AG08395 (cell line): ENCODE measurements at regions not wholly inside any gene's neighbourhood (a gene's known extent, or its start where the extent isn't known, plus 50 kb on each side); places are given as distances from the start of the nearest gene placed in this dataset.
"Not testable (repeated sequence)": the region's sequence is repeated elsewhere in the genome, so short reads cannot be mapped to it uniquely, and the experiment has no call there.

ENCODE experiments used
- DNase-seq: peaks from one replicate; pipeline ENCODE4 v3.0.0; 2012; ENCODE audit warnings: mixed read lengths, low spot score

DNA sequence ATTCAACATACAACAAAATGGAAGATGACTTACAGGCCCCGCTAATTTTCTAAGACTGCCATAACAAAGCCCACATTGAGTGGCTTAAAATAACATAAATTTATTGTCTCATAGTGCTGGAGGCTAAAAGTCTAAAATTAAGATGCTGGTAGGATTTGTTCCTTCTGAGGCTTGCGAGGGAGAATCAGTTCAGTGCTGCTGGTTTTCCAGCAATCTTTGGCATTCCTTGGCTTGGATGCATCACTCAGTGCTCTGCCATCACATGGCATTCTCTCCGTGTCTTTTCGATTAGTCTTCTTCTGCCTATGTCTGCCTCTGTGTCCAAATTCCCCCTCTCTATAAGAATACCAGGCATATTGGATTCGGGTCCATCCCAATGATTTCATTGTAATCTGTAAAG lies 959.3 kb upstream of the TMEFF2 start:
- DNase-seq: no peak

DNA sequence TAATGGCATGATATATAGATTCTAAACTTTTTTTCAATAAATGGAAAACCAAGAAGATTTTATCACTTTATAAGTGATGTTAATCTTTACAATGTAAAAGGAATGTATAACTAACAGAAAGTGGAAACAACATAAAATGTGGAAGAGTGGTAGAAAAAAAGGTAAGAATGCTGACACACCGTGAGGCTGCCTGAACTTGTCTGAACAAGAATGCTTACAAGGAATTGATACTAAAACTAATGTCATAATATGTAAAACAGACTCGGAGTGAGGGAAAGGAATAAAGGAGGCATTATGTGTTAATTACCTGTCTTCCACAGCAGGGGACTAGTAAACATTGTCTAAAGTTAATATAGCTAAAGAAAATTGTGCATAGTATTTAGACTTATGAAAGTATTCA lies 958.8 kb upstream of the TMEFF2 start:
- DNase-seq: no peak

GRCh38 chr2:193142467-193142866 lies 947.7 kb upstream of the TMEFF2 start:
- not testable (repeated sequence) for DNase-seq

- no peak for DNase-seq
Observed at GRCh38 chr2:193141998-193142397, 947.3 kb upstream of the TMEFF2 start.

DNA sequence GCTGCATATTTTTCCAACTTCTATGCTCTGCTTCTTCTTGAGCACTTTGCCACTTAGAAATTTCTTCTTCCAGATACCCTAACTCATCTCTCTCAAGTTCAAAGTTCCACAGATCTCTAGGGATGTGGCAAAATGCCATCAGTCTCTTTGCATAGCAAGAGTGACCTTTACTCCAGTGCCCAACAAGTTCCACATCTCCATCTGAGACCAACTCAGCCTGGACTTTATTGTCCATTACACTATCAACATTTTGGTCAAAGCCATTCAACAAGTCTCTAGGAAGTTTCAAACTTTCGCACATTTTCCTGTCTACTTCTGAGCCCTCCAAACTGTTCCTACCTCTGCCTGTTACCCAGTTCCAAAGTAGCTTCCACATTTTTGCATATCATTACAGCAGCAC lies 946.2 kb upstream of the TMEFF2 start:
- DNase-seq: not testable (repeated sequence)

DNA sequence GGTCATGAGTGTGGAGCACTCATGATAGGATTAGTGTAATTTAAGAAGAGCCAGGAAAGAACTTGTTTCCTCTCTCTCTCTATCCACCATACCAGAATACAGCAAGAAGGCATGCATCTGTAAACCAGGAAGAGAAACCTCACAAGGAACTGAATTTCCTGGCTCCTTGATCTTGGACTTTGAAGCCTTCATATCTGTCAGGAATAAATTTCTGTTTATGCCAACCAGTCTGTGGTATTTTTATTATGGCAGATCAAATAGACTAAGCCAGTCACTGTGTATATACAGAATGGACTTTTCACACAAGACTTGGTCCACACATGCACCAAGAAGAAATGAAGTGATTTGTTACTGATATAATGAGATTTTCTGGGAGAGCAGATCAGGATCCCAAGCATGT lies 930.1 kb upstream of the TMEFF2 start:
- DNase-seq: no peak

DNA sequence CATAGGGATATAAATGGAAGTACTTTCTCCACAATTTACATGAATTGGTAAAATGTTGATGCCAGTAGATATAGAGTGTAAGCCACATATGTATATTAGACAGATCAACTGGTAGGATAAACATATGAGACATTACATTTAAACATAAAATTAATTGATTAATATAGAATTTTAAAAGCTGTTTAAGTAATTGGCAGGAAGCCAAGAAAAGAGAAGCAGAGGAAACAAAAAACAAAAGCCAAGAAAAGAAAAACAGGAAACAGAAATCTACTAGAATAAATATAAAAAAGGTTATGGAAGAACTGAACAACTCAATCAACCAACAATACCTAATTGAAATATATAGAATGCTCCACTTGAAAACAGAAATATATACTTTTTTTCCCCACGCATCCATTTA lies 920.1 kb upstream of the TMEFF2 start:
- no peak for DNase-seq

DNA sequence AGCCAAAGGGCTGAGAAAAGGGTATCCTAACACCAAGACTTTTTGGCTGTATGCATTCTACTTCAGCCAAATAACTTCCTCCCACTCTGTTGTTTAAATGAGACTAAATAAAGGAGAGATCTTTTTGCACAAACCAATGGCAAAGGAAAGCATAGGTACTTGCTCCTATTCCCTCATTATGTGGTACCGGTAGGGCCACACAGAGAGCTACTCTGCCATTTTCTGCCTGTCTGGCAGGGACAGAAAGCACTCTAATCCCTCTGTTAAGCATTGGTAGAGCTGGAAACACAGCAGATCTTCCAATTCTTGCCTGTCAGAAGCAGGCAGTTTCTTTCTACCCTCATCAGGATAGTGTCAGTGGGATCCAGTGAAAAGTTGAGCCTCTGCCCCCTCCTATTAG lies 918.3 kb upstream of the TMEFF2 start:
- no peak for DNase-seq

- DNase-seq: no peak
Observed at GRCh38 chr2:193103064-193103463, 908.3 kb upstream of the TMEFF2 start.

GRCh38 chr2:193101591-193101990 lies 906.9 kb upstream of the TMEFF2 start:
- DNase-seq: no peak

DNA sequence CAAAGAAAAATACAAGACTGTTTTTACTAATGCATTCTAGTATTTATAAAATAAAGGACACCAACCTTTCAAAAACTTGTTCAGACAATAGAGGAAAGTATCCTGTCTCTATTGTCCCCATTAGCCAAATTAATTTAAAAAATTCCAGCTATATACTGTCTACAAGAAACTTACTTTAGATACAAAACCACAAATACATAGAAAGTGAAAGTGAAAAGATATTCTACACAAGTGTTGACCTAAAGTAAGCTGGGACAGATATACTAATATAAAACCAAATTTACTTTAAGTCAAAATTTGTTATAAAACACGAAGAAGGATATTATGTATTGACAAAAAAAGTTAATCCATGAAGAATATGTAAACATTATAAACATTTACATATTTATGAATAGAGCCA lies 893.3 kb upstream of the TMEFF2 start:
- no peak for DNase-seq

- no peak for DNase-seq
Observed at GRCh38 chr2:193076995-193077394, 882.3 kb upstream of the TMEFF2 start.

- DNase-seq: no peak
Observed at GRCh38 chr2:193074933-193075332, 880.2 kb upstream of the TMEFF2 start.

DNA sequence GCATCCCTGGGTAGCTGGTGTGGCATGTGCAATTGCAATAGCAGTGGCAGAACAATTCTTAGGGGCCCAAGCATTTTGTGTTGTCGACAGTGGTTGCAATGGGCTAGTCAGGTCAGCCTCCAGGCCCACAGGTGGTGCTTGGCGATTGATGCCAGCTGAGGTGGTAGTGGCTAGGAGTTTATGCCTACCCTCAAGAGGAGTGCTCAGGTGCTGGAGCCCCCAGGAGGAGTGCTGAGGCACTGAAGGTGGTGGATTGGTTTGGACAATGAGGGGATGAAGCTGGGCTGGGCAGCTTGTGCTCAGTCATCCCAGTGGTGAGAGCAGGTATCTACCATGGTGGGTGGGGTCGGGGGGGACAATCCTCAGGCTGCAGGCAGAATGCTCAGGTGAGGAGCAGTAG lies 877.9 kb upstream of the TMEFF2 start:
- DNase-seq: no peak

GRCh38 chr2:193025556-193025955 lies 830.8 kb upstream of the TMEFF2 start:
- not testable (repeated sequence) for DNase-seq

DNA sequence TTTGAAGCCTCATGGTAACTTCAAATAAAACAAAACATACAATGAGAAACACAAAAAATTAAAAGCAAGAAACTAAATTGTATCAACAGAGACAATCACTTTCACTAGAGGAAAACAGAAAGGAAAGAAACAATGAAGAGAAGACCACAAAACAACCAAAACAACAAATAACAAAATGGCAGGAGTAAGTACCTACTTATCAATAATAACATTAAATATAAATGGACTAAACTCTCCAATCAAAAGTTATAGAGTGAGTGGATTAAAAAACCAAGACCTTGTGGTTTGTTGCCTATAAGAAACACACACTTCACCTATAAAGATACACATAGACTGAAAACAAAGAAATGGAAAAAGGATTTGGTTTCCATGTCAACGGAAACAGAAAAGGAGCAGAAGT lies 830.1 kb upstream of the TMEFF2 start:
- DNase-seq: no peak

- no peak for DNase-seq
Observed at GRCh38 chr2:193011870-193012269, 817.1 kb upstream of the TMEFF2 start.

- DNase-seq: no peak
Observed at GRCh38 chr2:192993059-192993458, 798.3 kb upstream of the TMEFF2 start.

DNA sequence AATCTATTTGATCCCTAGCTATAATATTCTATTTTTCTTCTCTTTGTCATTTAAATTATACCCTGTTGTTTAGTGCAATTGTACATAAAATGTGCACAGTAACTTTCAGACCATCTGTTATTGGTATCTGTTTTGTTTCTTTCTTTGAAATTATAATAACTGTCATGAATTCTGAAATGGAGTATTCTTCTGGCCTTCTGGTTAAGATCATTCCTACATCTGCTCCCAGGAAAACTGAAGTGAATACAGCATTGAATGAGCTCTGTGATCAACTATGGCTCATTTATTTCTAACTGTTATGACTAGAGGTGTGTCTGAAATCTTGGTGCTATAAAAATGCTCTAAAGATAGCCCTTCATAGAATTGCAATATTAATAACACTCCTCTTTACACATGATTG lies 788.4 kb upstream of the TMEFF2 start:
- no peak for DNase-seq

DNA sequence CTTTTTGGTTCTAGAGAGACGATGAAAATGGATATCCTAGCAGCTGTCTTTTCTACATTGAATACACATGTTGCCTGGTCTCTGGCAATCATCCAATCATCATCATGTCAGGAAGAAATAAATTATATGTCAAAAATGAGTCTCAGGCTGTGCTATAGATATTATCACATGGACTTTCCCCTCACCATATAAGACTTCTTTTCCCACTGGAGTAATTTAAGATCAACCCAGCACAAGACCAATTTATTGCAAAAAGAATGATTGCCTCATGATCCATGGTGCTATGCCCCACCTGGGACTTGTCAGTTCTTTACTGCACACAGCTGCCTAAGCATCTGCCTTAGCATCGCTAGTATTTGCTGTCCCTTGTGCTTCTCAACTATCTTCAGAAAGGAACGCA lies 783.7 kb upstream of the TMEFF2 start:
- DNase-seq: no peak

DNA sequence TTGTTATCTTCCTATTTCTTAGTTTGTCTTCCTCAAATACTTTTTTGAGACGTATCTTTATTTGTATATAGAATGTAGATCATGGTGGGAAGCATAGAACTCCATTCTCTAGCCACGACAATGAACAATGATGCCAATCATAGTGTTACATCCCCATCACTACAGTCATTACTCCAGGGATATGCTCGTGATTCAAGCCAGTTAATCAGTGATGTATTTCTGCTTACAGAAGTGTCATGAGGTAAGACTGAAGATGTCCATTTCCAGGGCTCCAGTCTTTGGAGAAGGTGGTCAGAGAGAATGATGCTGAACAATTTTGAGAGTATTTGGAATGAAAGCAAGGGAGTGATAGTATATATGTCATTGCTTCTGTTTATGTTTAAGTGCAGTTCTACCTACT lies 777.2 kb upstream of the TMEFF2 start:
- no peak for DNase-seq

DNA sequence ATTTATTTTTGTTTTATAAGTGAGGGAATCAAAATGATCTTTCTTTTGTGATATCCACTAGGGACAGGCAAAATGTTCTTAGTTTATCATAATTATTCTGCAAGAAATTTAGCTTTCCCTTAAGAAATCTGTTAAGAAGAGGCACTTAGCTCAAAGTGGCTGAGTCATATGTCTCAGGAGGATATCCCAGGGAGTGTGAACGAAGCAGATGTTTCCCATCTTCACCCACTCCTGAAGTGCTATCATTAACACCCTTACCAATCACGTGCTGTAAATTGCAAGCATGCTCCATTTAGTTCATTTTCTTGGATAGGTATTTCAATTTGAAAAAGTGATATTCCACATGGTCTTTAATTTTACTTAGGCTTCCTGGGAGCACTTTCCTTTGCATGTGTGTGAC lies 774.3 kb upstream of the TMEFF2 start:
- DNase-seq: no peak

- DNase-seq: no peak
Observed at GRCh38 chr2:192960945-192961344, 766.2 kb upstream of the TMEFF2 start.

DNA sequence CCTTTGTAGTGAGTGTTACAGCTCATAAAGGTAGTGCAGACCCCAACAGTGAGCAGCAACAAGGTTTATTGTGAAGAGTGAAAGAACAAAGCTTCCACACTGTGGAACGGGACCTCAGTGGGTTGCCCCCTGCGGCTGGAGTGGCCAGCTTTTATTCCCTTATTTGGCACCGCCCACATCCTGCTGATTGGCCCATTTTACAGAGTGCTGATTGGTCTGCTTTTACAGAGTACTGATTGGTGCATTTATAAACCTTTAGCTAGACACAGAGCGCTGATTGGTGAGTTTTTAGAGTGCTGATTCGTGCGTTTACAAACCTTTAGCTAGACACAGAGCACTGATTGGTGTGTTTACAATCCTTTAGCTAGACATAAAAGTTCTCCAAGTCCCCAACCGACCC lies 763.9 kb upstream of the TMEFF2 start:
- DNase-seq: not testable (repeated sequence)

DNA sequence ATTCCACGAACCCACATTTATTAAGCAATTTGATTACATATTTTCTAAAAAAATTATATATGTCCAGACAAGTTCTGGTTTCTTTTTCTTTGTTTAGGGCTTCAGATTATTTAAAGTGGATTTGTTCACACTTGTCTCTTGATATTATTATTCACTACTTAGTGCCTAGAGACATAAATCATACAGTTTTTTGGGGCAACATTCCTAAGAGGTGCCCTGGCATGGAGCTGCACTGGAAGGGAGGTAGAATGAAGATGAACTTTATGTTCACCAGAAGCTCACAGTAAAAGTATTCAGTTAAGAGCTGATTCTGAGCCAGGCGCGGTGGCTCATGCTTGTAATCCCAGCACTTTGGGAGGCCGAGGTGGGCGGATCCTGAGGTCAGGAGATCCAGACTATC lies 762.7 kb upstream of the TMEFF2 start:
- no peak for DNase-seq
